ENCODE measurements at regions not wholly inside any gene's neighbourhood (a gene's known extent, or its start where the extent isn't known, plus 50 kb on each side); places are given as distances from the start of the nearest gene placed in this dataset.

GRCh38 chr20:6490849-6491248 lies 276.6 kb upstream of the BMP2 start:
- no peak for DNase-seq (ENCODE audit: low spot score)

- no peak for DNase-seq (ENCODE audit: low spot score)
Measured at GRCh38 chr20:6489361-6490171, 277.9 kb upstream of the BMP2 start.

GRCh38 chr20:6485351-6485750 lies 282.1 kb upstream of the BMP2 start:
- DNase-seq (ENCODE audit: low spot score) = no peak

GRCh38 chr20:6483727-6484126 lies 283.8 kb upstream of the BMP2 start:
- no peak for DNase-seq (ENCODE audit: low spot score)

- no peak for DNase-seq (ENCODE audit: low spot score)
Measured at GRCh38 chr20:6482486-6482885, 285.0 kb upstream of the BMP2 start.

GRCh38 chr20:6480328-6481200 lies 286.9 kb upstream of the BMP2 start:
- no peak for DNase-seq (ENCODE audit: low spot score)

GRCh38 chr20:6473197-6473596 lies 294.3 kb upstream of the BMP2 start:
- no peak for DNase-seq (ENCODE audit: low spot score)

- no peak for DNase-seq (ENCODE audit: low spot score)
Measured at GRCh38 chr20:6471871-6472270, 295.6 kb upstream of the BMP2 start.

GRCh38 chr20:6471110-6471647 lies 296.3 kb upstream of the BMP2 start:
- DNase-seq (ENCODE audit: low spot score) = no peak

GRCh38 chr20:6469695-6470094 lies 297.8 kb upstream of the BMP2 start:
- no peak for DNase-seq (ENCODE audit: low spot score)

- DNase-seq (ENCODE audit: low spot score) = no peak
Measured at GRCh38 chr20:6468423-6469116, 298.9 kb upstream of the BMP2 start.

GRCh38 chr20:6467562-6467961 lies 299.9 kb upstream of the BMP2 start:
- no peak for DNase-seq (ENCODE audit: low spot score)

- no peak for DNase-seq (ENCODE audit: low spot score)
Measured at GRCh38 chr20:6466075-6466810, 301.2 kb upstream of the BMP2 start.

- no peak for DNase-seq (ENCODE audit: low spot score)
Measured at GRCh38 chr20:6450841-6451240, 316.6 kb upstream of the BMP2 start.

- no peak for DNase-seq (ENCODE audit: low spot score)
Measured at GRCh38 chr20:6440443-6440799, 317.6 kb upstream of the FERMT1 start.

GRCh38 chr20:6439737-6440442 lies 317.1 kb upstream of the FERMT1 start:
- DNase-seq (ENCODE audit: low spot score) = no peak

GRCh38 chr20:6434131-6434530 lies 311.3 kb upstream of the FERMT1 start:
- DNase-seq (ENCODE audit: low spot score) = no peak

GRCh38 chr20:6430381-6430780 lies 307.6 kb upstream of the FERMT1 start:
- no peak for DNase-seq (ENCODE audit: low spot score)

- no peak for DNase-seq (ENCODE audit: low spot score)
Measured at GRCh38 chr20:6426287-6426891, 303.6 kb upstream of the FERMT1 start.

All from hematopoietic multipotent progenitor cell treated with erythropoietin and hydrocortisone succinate and interleukin-3 and kit ligand, for 17 days (in vitro differentiated cells).